Heart left ventricle (tissue), 16 donors: ENCODE measurements at regions not wholly inside any gene's neighbourhood (a gene's known extent, or its start where the extent isn't known, plus 50 kb on each side); places are given as distances from the start of the nearest gene placed in this dataset.
A peak's percentile ranks its signal among the peaks of the same experiment; 100 is the strongest.

Experiments used
- ATAC-seq, 4 donors: fragments of 200-7000 bp; cut with Tn5 transposase; one replicate each; pipeline ENCODE4 v1.9.1; 2020 to 2022; ENCODE audit warnings: moderate library complexity in 4 of 4, mild to moderate bottlenecking in 3 of 4, moderate number of reproducible peaks in 1 of 4
- DNase-seq, 5 donors: peaks; one replicate each; pipeline ENCODE4 v3.0.0-alpha.2; 2020
- H3K27ac ChIP-seq, 12 donors: fragments of 200-600 bp; sonication (generic) in 4 of 12; one replicate each; pipeline versions ENCODE4 v1.5.0 to v1.8.0; 2016 to 2022; ENCODE audit warnings: mild to moderate bottlenecking in 2 of 12
- H3K27me3 ChIP-seq, 9 donors: fragments of 200-600 bp; sonication (generic) in 2 of 9; one replicate each; pipeline versions ENCODE4 v1.5.1 to v1.8.0; 2016 to 2022; ENCODE audit warnings: mild to moderate bottlenecking in 3 of 9
- H3K36me3 ChIP-seq, 9 donors: fragments of 200-600 bp; sonication (generic) in 2 of 9; one replicate each; pipeline versions ENCODE4 v1.5.0 to v1.8.0; 2018 to 2022; ENCODE audit warnings: mild to moderate bottlenecking in 2 of 9
- H3K4me1 ChIP-seq, 12 donors: fragments of 200-600 bp; sonication (generic) in 4 of 12; one replicate each; pipeline versions ENCODE4 v1.5.0 to v1.8.0; 2016 to 2022; ENCODE audit warnings: mild to moderate bottlenecking in 3 of 12
- H3K4me3 ChIP-seq, 12 donors: fragments of 200-600 bp; sonication (generic) in 4 of 12; one replicate each; pipeline versions ENCODE4 v1.5.0 to v1.8.0; 2017 to 2022; ENCODE audit warnings: mild to moderate bottlenecking in 9 of 12, moderate library complexity in 4 of 12
- H3K9me3 ChIP-seq, 12 donors: fragments of 200-600 bp; sonication (generic) in 4 of 12; one replicate each; pipeline versions ENCODE4 v1.5.0 to v1.8.0; 2016 to 2022; ENCODE audit warnings: mild to moderate bottlenecking in 1 of 12
- CTCF ChIP-seq, 12 donors: fragments of 200-600 bp; sonication (generic) in 4 of 12; IDR thresholded peaks; one replicate each; pipeline versions ENCODE4 v1.5.0 to v1.8.0; 2018 to 2022; ENCODE audit warnings: antibody characterized with exemption in 12 of 12, mild to moderate bottlenecking in 5 of 12
- POLR2A ChIP-seq, 2 donors: fragments of 450-650 bp; IDR thresholded peaks; one replicate each; pipeline ENCODE4 v1.6.1; 2017; ENCODE audit warnings: antibody characterized with exemption in 2 of 2, mild to moderate bottlenecking in 2 of 2, moderate library complexity in 2 of 2
- WGBS, 4 donors: extraction: QIAGEN DNeasy Blood & Tissue Kit in 2 of 4; methylation state at CpG; one replicate each; pipeline versions ENCODE4 v1.1.5 to v1.1.7; 2013 to 2018; 5-methylcytosine and 5-hydroxymethylcytosine counted together
- intact Hi-C, 10 donors: fragments of 100-400 bp; cut with DNase I; formaldehyde crosslinking; loops; one replicate each; pipeline versions ENCODE4 v1.11.1 to v1.14.2; 2022
- donor health status: ischemic (EF 13 %, LVEDD 7.1; RV severe dilation, severe dysfunction).
- donor health status: healthy with polysubstance abuse.
- donor health status: DM: no; HTN: yes; CAD: no.
- donor health status: DM: no; HTN: no; CAD: no.
- donor health status: ischemic (EF 25% LVEDD 6.9; RV normal size, moderate dysfunction).
- donor health status: ischemic (EF 25% LVEDD 5.7; RV mildly dilated, moderate dysfunction).
- donor health status: healthy.
- donor health status: DM: yes; HTN: yes; CAD: no.
- donor health status: ischemic (EF 35%, LVEDD 5.7; RV mildly dilated, moderate dysfunction).
- donor health status: nonischemic (EF 11% LVEDD 7.7; RV severe dilation, severe dysfunction).
- donor health status: DM: yes; HTN: yes; CAD: no.
- donor health status: PGD.
- donor health status: ischemic (EF 29% LVEDD 5.4; RV normal size, mild dysfunction).
- donor health status: nonischemic (EF 23%, LVEDD 6.1; RV moderate dilation, normal function).

- 88 to 95% (median 90%) methylated on average over 1 of the region's 1 CpG for WGBS, 4 donors
- Histone ChIP-seq H3K36me3 (no peaks in the 10 kb centered on the region), H3K4me3 (no peak overlapping the region), H3K27ac (no peak overlapping the region), H3K27me3 (peaks cover 0 to 3% (median 0%) of the 10 kb centered on the region in 9 donors), H3K4me1 (no peaks in the 10 kb centered on the region), H3K9me3 (peaks cover 0 to 7% (median 0%) of the 10 kb centered on the region in 12 donors)
- TF ChIP-seq POLR2A (IDR thresholded peaks at IDR 0.05), result no peak
- DNase-seq (no peak), ATAC-seq (no peak)
- intact Hi-C loops, result no loop called here
Observed at GRCh38 chr18:2188258-2188657, 383.0 kb downstream of the METTL4 start.

- Histone ChIP-seq H3K36me3 (no peaks in the 10 kb centered on the region), H3K27me3 (no peaks in the 10 kb centered on the region), H3K4me1 (no peaks in the 10 kb centered on the region), H3K9me3 (peaks cover 0 to 19% (median 0%) of the 10 kb centered on the region in 12 donors), H3K4me3 (no peak overlapping the region), H3K27ac (no peak overlapping the region)
- intact Hi-C loops, result no loop called here
- no peak for TF ChIP-seq POLR2A (IDR thresholded peaks at IDR 0.05)
- no peak for TF ChIP-seq CTCF (IDR thresholded peaks at IDR 0.05)
- ATAC-seq, result no peak
- WGBS, 4 donors, result 82 to 92% (median 86%) methylated on average over 3 of the region's 3 CpGs
- no peak for DNase-seq
Observed at GRCh38 chr18:2191180-2191790, 380.0 kb downstream of the METTL4 start.

- DNase-seq, result no peak
- no peak for TF ChIP-seq CTCF (IDR thresholded peaks at IDR 0.05)
- no peak for TF ChIP-seq POLR2A (IDR thresholded peaks at IDR 0.05)
- Histone ChIP-seq H3K4me3 (no peak overlapping the region), H3K4me1 (no peaks in the 10 kb centered on the region), H3K27me3 (no peaks in the 10 kb centered on the region), H3K9me3 (peaks cover 0 to 19% (median 0%) of the 10 kb centered on the region in 12 donors), H3K36me3 (no peaks in the 10 kb centered on the region), H3K27ac (no peak overlapping the region)
- no peak for ATAC-seq
- 79 to 92% (median 91%) methylated on average over 4 of the region's 4 CpGs for WGBS, 4 donors
- intact Hi-C loops, result no loop called here
Observed at GRCh38 chr18:2192562-2192961, 378.7 kb downstream of the METTL4 start.

GRCh38 chr18:2197946-2198345 lies 373.4 kb downstream of the METTL4 start:
- intact Hi-C loops, result no loop called here
- TF ChIP-seq POLR2A (IDR thresholded peaks at IDR 0.05) (no peak), CTCF (IDR thresholded peaks at IDR 0.05) (no peak)
- Histone ChIP-seq H3K36me3 (no peaks in the 10 kb centered on the region), H3K4me1 (peaks cover 0 to 6% (median 0%) of the 10 kb centered on the region in 12 donors), H3K27me3 (no peaks in the 10 kb centered on the region), H3K4me3 (no peak overlapping the region), H3K27ac (no peak overlapping the region), H3K9me3 (peaks cover 0 to 15% (median 0%) of the 10 kb centered on the region in 12 donors)
- ATAC-seq (peak in 1 of 4 donors; percentile 39), DNase-seq (peak in 1 of 5 donors; percentile 29)
- 49 to 68% (median 62%) methylated on average over 4 of the region's 4 CpGs for WGBS, 4 donors

GRCh38 chr18:2199060-2199459 lies 372.2 kb downstream of the METTL4 start:
- no peaks in the 10 kb centered on the region for H3K27me3 ChIP-seq
- intact Hi-C loops, result no loop called here
- peaks cover 0 to 3% (median 0%) of the 10 kb centered on the region in 12 donors for H3K9me3 ChIP-seq
- ATAC-seq (no peak), DNase-seq (no peak)
- no peak for TF ChIP-seq POLR2A (IDR thresholded peaks at IDR 0.05)
- no peak for TF ChIP-seq CTCF (IDR thresholded peaks at IDR 0.05)
- H3K36me3 ChIP-seq, result no peaks in the 10 kb centered on the region
- no peak overlapping the region for H3K4me3 ChIP-seq
- H3K27ac ChIP-seq, result no peak overlapping the region
- peaks cover 0 to 6% (median 0%) of the 10 kb centered on the region in 12 donors for H3K4me1 ChIP-seq
- whole genome bisulfite sequencing, 4 donors, result 87 to 97% (median 93%) methylated on average over 2 of the region's 2 CpGs
